Thoracic aorta (tissue), 2 donors: ENCODE measurements at regions not wholly inside any gene's neighbourhood (a gene's known extent, or its start where the extent isn't known, plus 50 kb on each side); places are given as distances from the start of the nearest gene placed in this dataset.

ENCODE experiments used
- ATAC-seq: fragments of 150-250 bp; one replicate; pipeline ENCODE4 v1.8.0; 2017; ENCODE audit warnings: low read depth; ENCODE audit not compliant: insufficient number of reproducible peaks, low FRiP score
- DNase-seq: peaks from one replicate; pipeline ENCODE4 v3.0.0-alpha.2; 2020; ENCODE audit warnings: low spot score
- H3K27ac ChIP-seq, 2 donors: fragments of 200-600 bp; sonication (generic); 1 replicate in 1 of 2; 2 replicates in 1 of 2; pipeline ENCODE4 v1.5.1; 2016; ENCODE audit warnings: mild to moderate bottlenecking in 2 of 2, moderate library complexity in 2 of 2
- H3K27me3 ChIP-seq: fragments of 200-600 bp; sonication (generic); replicated peaks from 2 replicates; pipeline ENCODE4 v1.6.0; 2016; ENCODE audit warnings: mild to moderate bottlenecking; ENCODE audit not compliant: insufficient read depth
- H3K36me3 ChIP-seq: fragments of 200-600 bp; sonication (generic); one replicate; pipeline ENCODE4 v1.5.1; 2016
- H3K4me1 ChIP-seq, 2 donors: fragments of 200-600 bp; sonication (generic); 1 replicate in 1 of 2; 2 replicates in 1 of 2; pipeline versions ENCODE4 v1.5.1 to v1.6.0; 2016; ENCODE audit warnings: low read depth in 2 of 2, mild to moderate bottlenecking in 1 of 2; ENCODE audit not compliant: control insufficient read depth in 1 of 2
- H3K4me3 ChIP-seq: fragments of 200-600 bp; sonication (generic); 2 replicates; pipeline ENCODE4 v1.5.1; 2016; ENCODE audit warnings: mild to moderate bottlenecking
- H3K9me3 ChIP-seq: fragments of 200-600 bp; sonication (generic); 2 replicates; pipeline ENCODE4 v1.5.1; 2016
- CTCF ChIP-seq: fragments of 200-600 bp; sonication (generic); IDR thresholded peaks from one replicate; pipeline ENCODE4 v1.5.1; 2019; ENCODE audit warnings: antibody characterized with exemption

- Histone ChIP-seq H3K9me3 (no peaks in the 10 kb centered on the region), H3K4me1 (peaks cover 5 to 14% of the 10 kb centered on the region in 2 donors), H3K36me3 (no peaks in the 10 kb centered on the region), H3K27me3 (no peaks in the 10 kb centered on the region), H3K4me3 (no peak overlapping the region), H3K27ac (peak overlapping the region in 1 of 2 donors; percentile 53)
- no peak for TF ChIP-seq CTCF
- no peak for DNase-seq
- ATAC-seq, result no peak
Measured at GRCh38 chr6:153625089-153625488, 414.0 kb upstream of the OPRM1 start.

DNA sequence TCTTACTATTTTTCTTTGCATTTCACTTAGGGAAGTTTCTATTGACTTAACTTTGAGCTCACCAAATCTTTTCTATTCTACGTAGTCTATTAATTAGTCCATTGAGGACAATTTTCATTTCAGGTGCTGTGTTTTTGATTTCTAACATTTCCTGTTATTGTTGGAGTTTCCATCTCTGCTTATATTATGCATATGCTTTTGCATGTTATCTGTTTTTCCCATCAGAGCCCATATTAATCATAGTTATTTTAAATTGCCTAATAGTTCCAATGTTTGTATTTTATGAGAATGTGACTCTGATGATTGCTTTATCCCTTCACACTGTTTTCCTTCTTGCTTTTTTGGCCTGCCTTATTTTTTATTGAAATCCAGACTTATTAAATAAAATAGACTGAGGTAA, 414.5 kb upstream of the OPRM1 start:
- Histone ChIP-seq H3K4me3 (no peak overlapping the region), H3K27me3 (no peaks in the 10 kb centered on the region), H3K27ac (peak overlapping the region in 1 of 2 donors; percentile 53), H3K36me3 (no peaks in the 10 kb centered on the region), H3K4me1 (peaks cover 6 to 14% of the 10 kb centered on the region in 2 donors), H3K9me3 (no peaks in the 10 kb centered on the region)
- ATAC-seq (no peak), DNase-seq (no peak)
- TF ChIP-seq CTCF, result no peak

- no peaks in the 10 kb centered on the region for H3K9me3 ChIP-seq
- TF ChIP-seq CTCF, result no peak
- ATAC-seq, result no peak
- H3K27ac ChIP-seq, result peak overlapping the region in 1 of 2 donors; percentile 40
- no peak overlapping the region for H3K4me3 ChIP-seq
- no peaks in the 10 kb centered on the region for H3K27me3 ChIP-seq
- DNase-seq, result no peak
- H3K4me1 ChIP-seq, result peaks cover 16 to 24% of the 10 kb centered on the region in 2 donors
- H3K36me3 ChIP-seq, result no peaks in the 10 kb centered on the region
Measured at GRCh38 chr6:153623496-153623895, 415.5 kb upstream of the OPRM1 start.

DNA sequence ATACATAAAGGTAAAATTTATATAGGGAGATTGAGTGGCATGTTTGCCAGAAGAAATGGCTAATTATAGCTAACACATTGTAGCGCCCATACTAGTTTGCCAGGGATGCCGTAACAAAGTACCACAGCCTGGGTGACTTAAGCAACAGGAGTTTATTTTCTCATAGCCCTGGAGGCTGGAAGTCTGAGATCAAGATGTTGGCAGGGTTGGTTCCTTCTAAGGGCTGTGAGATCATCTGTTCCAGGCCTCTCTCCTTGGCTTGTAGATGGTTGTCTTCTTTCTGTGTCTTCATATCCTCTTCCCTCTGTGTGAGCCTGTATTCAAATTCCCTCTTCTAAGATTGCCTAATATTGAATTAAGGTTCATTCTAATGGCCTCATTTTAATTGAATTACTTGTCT, 417.5 kb upstream of the OPRM1 start:
- no peak overlapping the region for H3K4me3 ChIP-seq
- H3K27ac ChIP-seq, result no peak overlapping the region
- ATAC-seq (no peak), DNase-seq (no peak)
- no peak for TF ChIP-seq CTCF
- no peaks in the 10 kb centered on the region for H3K36me3 ChIP-seq
- no peaks in the 10 kb centered on the region for H3K27me3 ChIP-seq
- peaks cover 17 to 26% of the 10 kb centered on the region in 2 donors for H3K4me1 ChIP-seq
- H3K9me3 ChIP-seq, result no peaks in the 10 kb centered on the region

DNA sequence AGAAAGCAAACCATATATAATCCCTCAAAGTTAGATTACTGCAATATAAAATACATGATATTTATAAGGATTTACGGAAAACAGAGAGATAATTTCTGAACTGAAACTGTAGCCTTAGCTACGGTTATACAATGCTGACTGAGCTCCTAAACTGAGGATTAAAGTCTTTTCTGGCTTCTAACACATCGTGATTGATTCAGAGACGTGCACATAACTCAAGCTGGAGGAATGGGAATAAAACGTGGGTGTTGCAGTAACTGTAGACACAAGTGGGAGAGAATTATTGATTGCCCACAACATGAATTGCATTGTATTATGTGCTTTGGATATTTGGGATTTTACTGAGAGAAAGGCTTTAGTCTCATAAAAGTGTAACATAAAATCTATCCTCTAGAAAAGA, 418.0 kb upstream of the OPRM1 start:
- Histone ChIP-seq H3K9me3 (no peaks in the 10 kb centered on the region), H3K4me3 (no peak overlapping the region), H3K27me3 (no peaks in the 10 kb centered on the region), H3K27ac (no peak overlapping the region), H3K36me3 (no peaks in the 10 kb centered on the region), H3K4me1 (peaks cover 17 to 26% of the 10 kb centered on the region in 2 donors)
- no peak for DNase-seq
- ATAC-seq, result no peak
- TF ChIP-seq CTCF, result no peak
